ENCODE measurements at regions not wholly inside any gene's neighbourhood (a gene's known extent, or its start where the extent isn't known, plus 50 kb on each side); places are given as distances from the start of the nearest gene placed in this dataset.

DNA sequence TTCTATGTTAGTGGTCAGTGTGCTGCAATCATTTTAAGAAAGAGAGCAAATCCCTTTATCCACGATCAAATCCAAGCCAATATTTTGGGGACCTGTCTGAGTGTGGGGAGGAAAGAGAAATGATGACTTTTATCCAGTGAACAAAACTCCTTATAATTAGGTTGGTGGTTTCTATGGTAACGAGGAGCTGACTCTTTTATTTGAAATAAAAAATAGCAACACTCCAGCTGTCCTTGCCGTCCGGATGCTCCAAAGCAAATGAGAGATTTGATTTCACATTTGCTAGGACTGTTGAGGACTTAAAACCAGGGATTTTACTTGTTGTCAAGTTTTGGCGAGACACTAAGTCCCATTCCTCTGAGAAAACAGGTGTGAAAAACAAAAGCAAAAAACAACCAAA, 154.0 kb upstream of the PRICKLE2 start:
- TF ChIP-seq, protein P1, sequence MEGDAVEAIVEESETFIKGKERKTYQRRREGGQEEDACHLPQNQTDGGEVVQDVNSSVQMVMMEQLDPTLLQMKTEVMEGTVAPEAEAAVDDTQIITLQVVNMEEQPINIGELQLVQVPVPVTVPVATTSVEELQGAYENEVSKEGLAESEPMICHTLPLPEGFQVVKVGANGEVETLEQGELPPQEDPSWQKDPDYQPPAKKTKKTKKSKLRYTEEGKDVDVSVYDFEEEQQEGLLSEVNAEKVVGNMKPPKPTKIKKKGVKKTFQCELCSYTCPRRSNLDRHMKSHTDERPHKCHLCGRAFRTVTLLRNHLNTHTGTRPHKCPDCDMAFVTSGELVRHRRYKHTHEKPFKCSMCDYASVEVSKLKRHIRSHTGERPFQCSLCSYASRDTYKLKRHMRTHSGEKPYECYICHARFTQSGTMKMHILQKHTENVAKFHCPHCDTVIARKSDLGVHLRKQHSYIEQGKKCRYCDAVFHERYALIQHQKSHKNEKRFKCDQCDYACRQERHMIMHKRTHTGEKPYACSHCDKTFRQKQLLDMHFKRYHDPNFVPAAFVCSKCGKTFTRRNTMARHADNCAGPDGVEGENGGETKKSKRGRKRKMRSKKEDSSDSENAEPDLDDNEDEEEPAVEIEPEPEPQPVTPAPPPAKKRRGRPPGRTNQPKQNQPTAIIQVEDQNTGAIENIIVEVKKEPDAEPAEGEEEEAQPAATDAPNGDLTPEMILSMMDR (IDR thresholded peaks at IDR 0.05): no peak
- no peak for TF ChIP-seq POLR2A (IDR thresholded peaks at IDR 0.05)
